C4-2B (cell line): ENCODE measurements at regions not wholly inside any gene's neighbourhood (a gene's known extent, or its start where the extent isn't known, plus 50 kb on each side); places are given as distances from the start of the nearest gene placed in this dataset.

ENCODE experiments used
- H3K27ac ChIP-seq: fragments of 450-650 bp; 2 replicates; pipeline ENCODE4 v1.5.1; 2017
- ZFX ChIP-seq: fragments of 450-650 bp; IDR thresholded peaks from 2 replicates; pipeline ENCODE4 v1.6.1; 2017
- TF ChIP-seq, protein P1 (sequence below): fragments of 450-650 bp; conservative IDR thresholded peaks from 2 replicates; pipeline ENCODE4 v1.5.1; 2017; ENCODE audit warnings: mild to moderate bottlenecking

DNA sequence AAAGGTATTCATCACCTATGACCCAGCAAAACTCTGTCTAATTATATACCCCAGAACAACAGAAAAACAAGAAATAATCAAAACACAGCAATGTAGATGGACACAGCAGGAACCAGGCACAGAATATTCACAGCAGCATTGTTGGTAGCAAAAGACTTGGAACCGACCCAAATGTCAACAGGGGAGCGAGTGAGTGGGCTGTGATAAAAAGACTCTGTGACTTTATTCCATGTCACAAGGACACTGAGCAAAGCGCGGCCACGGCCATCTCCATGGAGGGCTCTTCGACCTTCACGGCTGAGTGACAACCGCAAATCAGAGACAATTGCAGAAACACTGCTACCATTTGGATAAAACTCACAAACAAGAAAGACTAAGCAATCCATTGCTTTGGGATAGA, 1373.1 kb downstream of the TBC1D22A start:
- no peak overlapping the region for H3K27ac ChIP-seq
- TF ChIP-seq, protein P1, sequence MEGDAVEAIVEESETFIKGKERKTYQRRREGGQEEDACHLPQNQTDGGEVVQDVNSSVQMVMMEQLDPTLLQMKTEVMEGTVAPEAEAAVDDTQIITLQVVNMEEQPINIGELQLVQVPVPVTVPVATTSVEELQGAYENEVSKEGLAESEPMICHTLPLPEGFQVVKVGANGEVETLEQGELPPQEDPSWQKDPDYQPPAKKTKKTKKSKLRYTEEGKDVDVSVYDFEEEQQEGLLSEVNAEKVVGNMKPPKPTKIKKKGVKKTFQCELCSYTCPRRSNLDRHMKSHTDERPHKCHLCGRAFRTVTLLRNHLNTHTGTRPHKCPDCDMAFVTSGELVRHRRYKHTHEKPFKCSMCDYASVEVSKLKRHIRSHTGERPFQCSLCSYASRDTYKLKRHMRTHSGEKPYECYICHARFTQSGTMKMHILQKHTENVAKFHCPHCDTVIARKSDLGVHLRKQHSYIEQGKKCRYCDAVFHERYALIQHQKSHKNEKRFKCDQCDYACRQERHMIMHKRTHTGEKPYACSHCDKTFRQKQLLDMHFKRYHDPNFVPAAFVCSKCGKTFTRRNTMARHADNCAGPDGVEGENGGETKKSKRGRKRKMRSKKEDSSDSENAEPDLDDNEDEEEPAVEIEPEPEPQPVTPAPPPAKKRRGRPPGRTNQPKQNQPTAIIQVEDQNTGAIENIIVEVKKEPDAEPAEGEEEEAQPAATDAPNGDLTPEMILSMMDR, result no peak
- TF ChIP-seq ZFX, result no peak

DNA sequence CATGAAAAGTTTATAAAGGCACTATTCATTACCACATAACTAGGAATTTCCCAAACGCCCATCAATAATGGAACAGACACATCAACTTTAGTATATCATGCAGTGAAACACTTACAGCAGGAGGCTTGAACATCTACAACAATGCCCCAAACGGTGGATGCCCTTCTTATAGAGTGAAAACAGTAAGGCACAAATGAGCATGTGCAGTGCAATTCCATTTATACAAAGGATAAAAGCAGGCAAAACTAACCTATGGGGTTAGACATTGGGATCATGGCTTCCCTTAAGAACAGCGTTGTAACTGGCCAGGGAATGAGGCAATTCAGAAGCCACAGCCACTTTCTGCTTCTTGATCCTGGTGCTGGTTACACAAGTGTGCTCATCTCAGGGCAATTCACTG, 1363.0 kb downstream of the TBC1D22A start:
- no peak overlapping the region for H3K27ac ChIP-seq
- TF ChIP-seq, protein P1, result no peak
- no peak for TF ChIP-seq ZFX

DNA sequence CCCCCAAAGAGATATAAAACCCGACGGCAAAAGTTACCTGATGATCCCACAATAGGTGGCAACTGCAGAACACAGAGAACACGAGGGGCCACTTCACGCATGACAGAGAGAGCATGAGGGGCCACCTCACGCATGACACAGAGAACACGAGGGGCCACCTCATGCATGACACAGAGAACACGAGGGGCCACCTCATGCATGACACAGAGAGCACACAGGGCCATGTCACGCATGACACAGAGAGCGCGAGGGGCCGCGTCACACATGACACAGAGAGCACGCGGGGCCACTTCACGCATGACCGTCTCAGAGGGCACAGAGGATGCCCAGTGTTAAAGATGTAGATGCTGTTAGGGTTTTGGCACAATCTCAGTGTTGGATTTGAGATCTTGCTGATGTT, 1359.5 kb downstream of the TBC1D22A start:
- TF ChIP-seq, protein P1, result no peak
- no peak for TF ChIP-seq ZFX
- no peak overlapping the region for H3K27ac ChIP-seq

DNA sequence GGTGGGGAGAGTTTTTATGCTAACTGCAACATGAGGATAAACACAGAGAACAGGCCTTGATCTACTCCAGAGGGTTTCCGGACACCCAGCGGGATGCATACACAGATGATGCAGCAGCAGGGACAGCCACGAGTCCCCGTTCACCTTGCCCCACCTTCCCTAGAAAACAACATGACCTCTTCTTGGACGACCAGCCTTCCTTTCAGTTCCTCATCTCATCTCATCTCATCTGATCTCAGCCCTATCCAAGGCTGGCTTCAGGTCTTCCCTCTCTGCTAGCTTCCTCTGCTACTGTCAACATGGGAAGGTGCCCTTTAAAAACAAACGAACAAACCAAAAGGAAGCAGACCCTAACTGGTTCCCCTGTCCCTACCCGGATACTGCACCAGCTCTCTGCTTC, 1356.2 kb downstream of the TBC1D22A start:
- TF ChIP-seq, protein P1, result no peak
- TF ChIP-seq ZFX, result no peak
- no peak overlapping the region for H3K27ac ChIP-seq

DNA sequence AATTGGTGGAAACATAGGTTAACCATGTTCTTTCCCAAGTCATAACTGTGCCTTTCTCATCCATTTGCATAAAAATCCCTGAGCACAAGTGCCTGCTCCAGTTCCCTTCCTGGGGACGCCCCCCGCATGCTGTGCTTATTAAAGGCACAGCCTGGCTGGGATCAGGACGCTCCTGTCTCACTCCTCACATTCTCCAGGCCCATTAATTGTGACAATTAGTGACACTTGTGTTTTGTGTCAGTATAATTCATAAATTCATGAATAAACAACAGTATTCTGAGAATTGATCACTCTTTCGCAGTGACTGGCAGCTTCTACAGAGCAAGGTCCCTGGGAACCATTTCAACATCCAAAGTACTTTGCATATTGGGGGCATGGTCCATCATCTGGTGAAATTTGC, 1354.4 kb downstream of the TBC1D22A start:
- no peak overlapping the region for H3K27ac ChIP-seq
- TF ChIP-seq, protein P1, result no peak
- no peak for TF ChIP-seq ZFX

DNA sequence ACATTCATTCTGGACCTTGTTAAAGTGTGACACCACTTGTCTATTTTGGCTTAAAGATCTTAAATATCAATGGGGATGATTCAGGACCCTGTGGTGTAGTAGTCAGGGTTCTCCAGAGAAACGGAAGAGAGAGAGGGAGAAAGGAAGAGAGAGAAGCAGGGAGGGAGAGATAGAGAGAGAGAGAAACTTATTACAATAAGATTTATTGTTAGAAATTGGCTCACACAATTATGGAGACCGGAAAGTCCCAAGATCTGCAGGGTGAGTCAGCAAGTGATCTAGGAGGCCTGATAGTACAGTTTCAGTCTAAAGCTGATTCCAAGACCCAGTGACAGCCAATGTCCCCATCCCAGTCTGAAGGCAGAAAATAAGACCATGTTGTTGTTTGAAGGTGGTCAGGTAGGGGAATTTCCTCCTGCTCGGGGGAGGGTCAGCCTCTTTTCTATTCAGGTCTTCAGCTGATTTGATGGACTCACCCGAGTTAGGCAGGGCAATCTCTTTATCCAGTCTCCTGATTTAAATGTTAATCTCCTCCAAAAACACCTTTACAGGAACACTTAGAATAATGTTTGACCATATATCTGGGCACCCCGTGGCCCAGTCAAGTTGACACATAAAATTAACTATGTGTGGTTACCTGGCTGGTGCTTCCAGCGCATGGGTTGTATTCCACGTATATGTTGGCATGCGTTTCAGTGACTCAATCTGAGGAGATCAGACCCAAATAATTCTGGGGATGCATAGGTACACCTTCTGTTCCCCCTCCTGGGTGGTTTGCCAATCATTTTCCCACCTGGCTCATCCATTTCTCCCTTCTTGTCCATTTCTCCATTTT, 1350.5 kb downstream of the TBC1D22A start:
- H3K27ac ChIP-seq, result no peak overlapping the region
- TF ChIP-seq ZFX, result no peak

DNA sequence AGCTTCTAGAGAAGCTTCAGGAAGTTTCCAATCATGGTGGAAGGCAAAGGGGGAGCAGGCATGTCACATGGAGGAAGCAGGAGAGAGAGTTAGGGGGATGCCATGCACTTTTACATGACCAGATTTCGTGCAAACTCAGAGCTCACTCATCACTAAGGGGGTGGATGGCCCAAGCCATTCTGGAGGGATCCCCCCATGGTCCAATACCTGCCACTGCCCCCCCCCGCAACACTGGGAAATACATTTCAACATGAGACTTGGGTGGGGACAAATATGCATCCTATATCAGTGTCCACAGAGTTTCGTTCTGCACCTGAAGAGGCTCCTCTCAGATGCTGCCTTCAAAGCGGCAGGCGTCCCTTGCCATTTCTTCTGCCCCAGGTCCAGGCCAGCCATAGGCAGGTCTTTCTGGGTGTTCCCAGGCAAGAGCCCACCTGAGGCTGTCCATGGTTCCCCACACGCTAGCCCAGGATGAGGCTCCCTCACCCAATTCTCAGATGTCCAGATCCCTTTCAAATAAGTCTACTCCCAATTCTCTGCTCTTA, 1344.3 kb downstream of the TBC1D22A start:
- no peak overlapping the region for H3K27ac ChIP-seq
- TF ChIP-seq, protein P1, result no peak
- no peak for TF ChIP-seq ZFX
